Effector memory CD8-positive, alpha-beta T cell (primary cell): ENCODE measurements at regions not wholly inside any gene's neighbourhood (a gene's known extent, or its start where the extent isn't known, plus 50 kb on each side); places are given as distances from the start of the nearest gene placed in this dataset.

Experiments used
- ATAC-seq: fragments of 150-1000 bp; cut with Tn5 transposase; replicated peaks from 2 replicates; pipeline ENCODE4 v1.10.0; 2021; ENCODE audit warnings: mild to moderate bottlenecking, moderate library complexity
- DNase-seq, 3 experiments: peaks; one replicate each; pipeline ENCODE4 v3.0.0; 2021
- H3K27ac Mint-ChIP-seq, 2 donors: one replicate each; pipeline ENCODE4 v1.8.0; 2022; ENCODE audit warnings: mild to moderate bottlenecking in 2 of 2, mixed read lengths in 2 of 2, moderate library complexity in 2 of 2
- H3K27me3 Mint-ChIP-seq, 2 donors: one replicate each; pipeline ENCODE4 v1.8.0; 2022; ENCODE audit warnings: mixed read lengths in 2 of 2
- H3K36me3 Mint-ChIP-seq: one replicate; pipeline ENCODE4 v1.8.0; 2022; ENCODE audit warnings: mild to moderate bottlenecking, moderate library complexity, mixed read lengths; ENCODE audit not compliant: insufficient read depth
- H3K4me1 Mint-ChIP-seq, 2 donors: one replicate each; pipeline ENCODE4 v1.8.0; 2022; ENCODE audit warnings: low read depth in 2 of 2, mixed read lengths in 2 of 2
- H3K4me3 Mint-ChIP-seq, 2 donors: one replicate each; pipeline ENCODE4 v1.8.0; 2022; ENCODE audit warnings: mild to moderate bottlenecking in 2 of 2, mixed read lengths in 2 of 2, moderate library complexity in 2 of 2
- H3K9me3 Mint-ChIP-seq, 2 donors: one replicate each; pipeline ENCODE4 v1.8.0; 2022; ENCODE audit warnings: mixed read lengths in 2 of 2

DNA sequence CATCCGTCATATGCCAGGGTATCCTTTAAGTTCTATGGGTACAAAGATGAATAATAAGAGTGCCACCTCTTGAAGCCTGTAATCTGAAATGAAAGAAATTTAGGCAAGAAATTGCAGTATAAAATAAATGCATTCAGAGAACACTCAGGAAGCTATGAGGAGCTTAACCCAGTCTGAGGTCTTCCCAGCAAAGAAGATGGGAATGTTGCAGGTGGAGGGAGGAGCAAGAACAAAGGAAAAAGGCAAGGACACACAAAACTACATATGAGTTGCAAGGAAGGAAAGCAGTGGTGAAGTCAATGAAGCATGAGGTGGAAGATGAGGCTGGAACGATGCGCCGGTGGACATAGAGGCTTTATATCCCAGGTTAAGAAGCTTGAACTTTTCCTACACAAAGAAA is 67.0 kb upstream of the DST start:
- Mint-ChIP-seq H3K4me3 (no peak overlapping the region), H3K27me3 (no peaks in the 10 kb centered on the region), H3K27ac (no peak overlapping the region), H3K4me1 (no peaks in the 10 kb centered on the region), H3K9me3 (peaks cover 0 to 2% of the 10 kb centered on the region in 2 donors), H3K36me3 (peaks cover 3% of the 10 kb centered on the region)
- no peak for ATAC-seq
- no peak for DNase-seq

DNA sequence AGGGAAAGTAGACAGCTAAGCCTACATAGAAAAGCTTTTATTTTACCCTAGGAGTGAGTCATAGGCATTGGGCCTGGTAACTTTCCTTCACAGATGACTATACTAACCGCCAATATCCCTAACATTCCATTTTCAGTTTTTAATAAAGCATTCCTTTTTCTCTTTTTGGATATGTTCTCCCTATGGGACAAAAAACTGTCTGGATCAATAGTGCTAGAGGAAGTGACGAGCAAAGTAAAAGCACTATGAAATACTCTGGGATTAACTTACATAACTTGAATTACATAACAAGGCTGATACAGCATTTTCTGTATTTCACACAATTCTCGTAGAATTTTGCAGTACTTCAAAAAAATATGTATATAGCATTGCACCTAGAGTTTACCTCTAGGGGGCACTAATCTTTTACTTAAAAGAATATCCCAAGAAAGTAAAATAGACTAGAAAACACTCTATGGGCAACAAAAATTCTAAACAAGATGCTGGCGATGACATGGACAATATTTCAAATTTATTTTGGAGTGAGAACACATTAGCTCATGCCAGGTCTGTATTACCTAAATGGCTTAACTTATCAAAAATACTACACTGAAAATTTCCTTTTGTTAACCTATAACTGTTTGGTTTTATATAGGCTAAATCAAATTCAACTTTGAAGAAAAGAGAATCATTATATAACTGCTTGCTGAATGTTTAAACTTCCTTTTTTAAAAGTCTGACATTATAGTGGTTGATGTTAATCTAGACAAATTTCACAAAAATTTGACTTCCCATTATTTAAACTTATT is 66.3 kb upstream of the DST start:
- Mint-ChIP-seq H3K27me3 (no peaks in the 10 kb centered on the region), H3K4me3 (no peak overlapping the region), H3K9me3 (peaks cover 0 to 2% of the 10 kb centered on the region in 2 donors), H3K27ac (no peak overlapping the region), H3K4me1 (no peaks in the 10 kb centered on the region), H3K36me3 (peaks cover 3% of the 10 kb centered on the region)
- DNase-seq (no peak), ATAC-seq (no peak)

DNA sequence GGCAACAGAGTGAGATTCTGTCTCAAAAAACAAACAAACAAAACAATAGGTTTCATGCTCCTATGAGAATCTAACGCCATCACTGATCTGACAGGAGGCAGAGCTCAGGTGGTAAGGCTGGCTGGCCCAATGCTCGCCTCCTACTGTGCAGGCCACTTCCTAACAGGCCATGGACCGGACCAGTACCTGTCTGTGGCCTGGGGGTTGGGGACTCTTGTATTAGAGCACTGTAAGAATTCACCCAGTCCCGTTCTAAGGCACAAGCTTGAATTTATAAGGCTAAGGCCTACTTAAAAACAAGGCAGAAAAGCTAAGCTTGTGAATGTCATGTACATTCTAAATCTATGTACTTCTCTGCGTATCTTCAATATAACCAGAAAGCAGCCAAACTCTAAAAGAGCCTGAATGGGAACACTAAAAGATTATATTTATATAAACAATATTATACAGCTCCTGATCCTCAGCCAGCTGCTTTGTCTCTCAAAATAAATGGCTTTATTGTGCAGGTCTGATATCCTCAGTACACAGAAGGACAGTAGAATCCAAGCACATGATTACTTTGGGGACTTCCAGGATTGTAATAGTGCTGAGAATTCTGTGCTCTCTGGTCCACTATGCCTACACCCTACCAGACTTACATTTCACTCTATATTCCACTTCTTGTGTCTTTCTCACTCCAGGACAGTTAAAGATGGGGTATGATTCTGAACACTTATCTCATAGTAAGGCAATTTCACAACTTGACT is 64.5 kb upstream of the DST start:
- Mint-ChIP-seq H3K36me3 (peaks cover 3% of the 10 kb centered on the region), H3K4me3 (no peak overlapping the region), H3K4me1 (no peaks in the 10 kb centered on the region), H3K27me3 (no peaks in the 10 kb centered on the region), H3K27ac (no peak overlapping the region), H3K9me3 (peaks cover 0 to 2% of the 10 kb centered on the region in 2 donors)
- no peak for ATAC-seq
- DNase-seq = no peak

DNA sequence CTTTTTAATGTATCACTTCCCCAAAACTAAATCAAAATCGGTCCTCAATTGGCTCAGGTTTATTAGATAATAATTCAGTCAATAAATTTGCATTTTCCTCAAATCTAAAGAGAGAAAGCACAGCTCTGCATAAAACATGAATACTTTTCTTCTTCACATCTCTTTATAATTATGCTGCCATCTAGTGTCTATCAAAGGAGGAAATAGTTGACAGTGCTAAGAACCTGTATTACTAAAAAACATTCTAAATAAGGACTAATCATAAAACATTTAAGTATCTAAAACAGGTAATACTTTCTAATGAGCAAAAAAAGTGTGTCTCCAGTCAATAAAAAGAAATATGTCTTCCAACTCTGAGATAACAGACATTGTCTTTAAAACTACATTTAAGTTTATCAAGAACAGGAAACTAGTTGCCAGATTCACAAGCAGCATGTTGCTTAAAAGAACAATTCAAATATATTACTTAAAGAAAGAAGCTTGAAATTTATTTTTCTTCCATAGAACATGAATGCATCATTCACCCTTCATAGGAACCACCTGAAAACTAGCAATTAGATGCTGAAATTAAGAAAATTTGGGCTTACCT is 56.5 kb upstream of the DST start:
- Mint-ChIP-seq H3K4me1 (no peaks in the 10 kb centered on the region), H3K27ac (no peak overlapping the region), H3K4me3 (no peak overlapping the region), H3K9me3 (peaks cover 1 to 5% of the 10 kb centered on the region in 2 donors), H3K27me3 (no peaks in the 10 kb centered on the region), H3K36me3 (no peaks in the 10 kb centered on the region)
- no peak for ATAC-seq
- no peak for DNase-seq

DNA sequence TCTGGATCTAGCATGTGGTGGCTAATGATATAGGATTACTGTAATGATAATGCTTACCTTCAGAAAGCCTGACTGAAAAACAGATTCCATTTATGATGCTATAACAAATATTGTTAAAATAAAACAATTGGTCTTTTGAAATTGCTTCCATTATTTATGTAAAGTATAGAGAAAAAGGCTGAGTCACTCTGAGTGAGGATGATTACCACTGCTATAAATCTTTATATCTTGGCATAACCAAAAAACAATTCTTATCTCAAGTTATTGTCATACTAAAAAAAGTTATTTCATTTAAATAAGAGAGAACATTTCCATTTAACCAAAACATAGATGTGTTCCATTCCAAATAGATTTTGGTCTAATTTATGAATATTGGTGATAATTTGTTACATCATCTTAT is 53.0 kb upstream of the DST start:
- H3K4me1 Mint-ChIP-seq = no peaks in the 10 kb centered on the region
- ATAC-seq (no peak), DNase-seq (no peak)
- no peak overlapping the region for H3K4me3 Mint-ChIP-seq
- no peak overlapping the region for H3K27ac Mint-ChIP-seq
- H3K9me3 Mint-ChIP-seq = peaks cover 1 to 5% of the 10 kb centered on the region in 2 donors
- no peaks in the 10 kb centered on the region for H3K36me3 Mint-ChIP-seq
- H3K27me3 Mint-ChIP-seq = no peaks in the 10 kb centered on the region

DNA sequence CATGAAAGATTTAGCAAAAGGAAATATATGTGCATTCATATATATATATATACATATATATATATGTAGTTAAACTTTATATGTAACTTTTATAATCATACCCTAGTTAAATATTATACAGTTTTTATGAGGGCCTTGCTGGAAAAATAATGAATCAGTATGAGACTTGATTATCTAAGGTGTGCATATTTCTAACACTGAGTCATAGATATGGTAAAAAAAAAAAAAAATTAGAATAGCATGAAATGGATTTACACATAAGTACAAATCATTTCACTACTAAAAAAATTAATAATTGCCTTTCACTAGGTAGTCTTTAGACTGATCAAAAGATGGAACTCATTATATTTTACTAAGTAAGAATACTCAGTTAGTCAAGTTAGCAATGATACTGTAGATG is 51.3 kb upstream of the DST start:
- H3K36me3 Mint-ChIP-seq = no peaks in the 10 kb centered on the region
- H3K4me3 Mint-ChIP-seq = no peak overlapping the region
- ATAC-seq (no peak), DNase-seq (no peak)
- H3K27me3 Mint-ChIP-seq = no peaks in the 10 kb centered on the region
- H3K27ac Mint-ChIP-seq = no peak overlapping the region
- H3K4me1 Mint-ChIP-seq = no peaks in the 10 kb centered on the region
- peaks cover 1 to 5% of the 10 kb centered on the region in 2 donors for H3K9me3 Mint-ChIP-seq

DNA sequence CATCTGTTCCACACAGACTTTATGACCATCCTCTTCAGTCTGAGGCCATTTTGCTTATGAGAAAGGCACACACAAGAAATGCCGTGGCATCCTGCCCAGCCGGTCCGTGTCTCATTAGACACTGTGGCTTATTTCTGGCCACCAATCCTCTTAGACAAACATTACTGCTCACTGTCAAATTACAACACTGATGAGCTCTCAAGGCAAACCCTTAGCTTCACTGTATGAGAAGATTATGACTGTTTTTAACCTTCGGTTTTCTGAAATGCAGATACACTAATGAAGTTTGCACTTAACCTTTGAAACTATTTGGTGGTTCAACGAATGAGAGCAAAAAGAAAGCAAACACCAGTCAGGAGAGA is 50.5 kb upstream of the DST start:
- DNase-seq (no peak), ATAC-seq (no peak)
- Mint-ChIP-seq H3K9me3 (peaks cover 1 to 5% of the 10 kb centered on the region in 2 donors), H3K4me1 (no peaks in the 10 kb centered on the region), H3K36me3 (no peaks in the 10 kb centered on the region), H3K27me3 (no peaks in the 10 kb centered on the region), H3K4me3 (no peak overlapping the region), H3K27ac (no peak overlapping the region)

DNA sequence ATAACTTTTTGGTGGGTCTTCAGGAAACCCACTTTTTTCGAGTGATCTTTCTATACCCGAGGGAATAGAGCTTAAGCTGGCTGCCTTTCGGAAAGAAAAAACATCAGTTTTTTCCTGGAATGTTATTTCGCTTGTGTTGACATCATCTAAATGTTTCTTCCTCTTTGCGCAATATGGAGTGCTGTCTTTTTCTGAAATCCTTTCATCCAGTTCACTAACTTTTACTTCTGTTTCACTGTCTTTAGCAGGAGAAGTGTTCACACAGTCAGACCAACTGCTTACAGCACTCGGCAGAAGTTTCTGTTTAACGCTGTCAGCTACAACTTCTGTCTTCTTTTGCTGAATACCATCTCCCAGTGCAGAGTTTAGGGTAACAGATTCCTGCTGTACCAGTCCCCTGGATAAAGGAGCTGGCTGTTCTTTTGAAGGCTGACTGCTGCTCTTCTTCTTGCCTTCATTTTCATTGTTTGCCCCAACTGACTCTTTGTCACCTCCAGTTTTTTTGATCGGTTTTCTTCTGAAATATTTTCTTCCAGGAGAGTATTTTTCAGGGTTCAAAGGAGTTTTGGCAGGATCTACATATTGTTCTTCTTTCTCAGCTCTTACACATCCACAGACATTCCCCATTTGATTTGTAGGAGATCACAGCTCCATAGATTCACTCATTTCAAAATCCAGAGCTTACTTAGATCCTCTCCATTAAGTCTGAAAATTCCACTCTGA is 50.0 kb upstream of the DST start:
- Mint-ChIP-seq H3K4me1 (no peaks in the 10 kb centered on the region), H3K36me3 (no peaks in the 10 kb centered on the region), H3K9me3 (peaks cover 1 to 5% of the 10 kb centered on the region in 2 donors), H3K27ac (no peak overlapping the region), H3K27me3 (no peaks in the 10 kb centered on the region), H3K4me3 (no peak overlapping the region)
- DNase-seq (no peak), ATAC-seq (no peak)
